Upper lobe of left lung (tissue), 4 donors: ENCODE measurements at regions not wholly inside any gene's neighbourhood (a gene's known extent, or its start where the extent isn't known, plus 50 kb on each side); places are given as distances from the start of the nearest gene placed in this dataset.

ENCODE experiments used
- CTCF ChIP-seq, 6 experiments: fragments of 450-650 bp in 4 of 6; fragments of 200-600 bp in 2 of 6; sonication (generic) in 2 of 6; IDR thresholded peaks; one replicate each; pipeline ENCODE4 v1.5.1; 2016 to 2019; ENCODE audit warnings: antibody characterized with exemption in 6 of 6
- EP300 ChIP-seq, 4 donors: sonication (generic); formaldehyde crosslinking; IDR thresholded peaks; one replicate each; pipeline ENCODE4 v1.5.1; 2017; ENCODE audit warnings: antibody characterized with exemption in 4 of 4, control low read depth in 2 of 4
- POLR2A ChIP-seq, 4 donors: fragments of 450-650 bp; IDR thresholded peaks; one replicate each; pipeline ENCODE4 v1.5.1; 2016 to 2017; ENCODE audit warnings: antibody characterized with exemption in 4 of 4, mild to moderate bottlenecking in 2 of 4
- POLR2AphosphoS5 ChIP-seq, 2 donors: sonication (generic); formaldehyde crosslinking; IDR thresholded peaks; one replicate each; pipeline ENCODE4 v1.5.1; 2017; ENCODE audit warnings: antibody characterized with exemption in 2 of 2

DNA sequence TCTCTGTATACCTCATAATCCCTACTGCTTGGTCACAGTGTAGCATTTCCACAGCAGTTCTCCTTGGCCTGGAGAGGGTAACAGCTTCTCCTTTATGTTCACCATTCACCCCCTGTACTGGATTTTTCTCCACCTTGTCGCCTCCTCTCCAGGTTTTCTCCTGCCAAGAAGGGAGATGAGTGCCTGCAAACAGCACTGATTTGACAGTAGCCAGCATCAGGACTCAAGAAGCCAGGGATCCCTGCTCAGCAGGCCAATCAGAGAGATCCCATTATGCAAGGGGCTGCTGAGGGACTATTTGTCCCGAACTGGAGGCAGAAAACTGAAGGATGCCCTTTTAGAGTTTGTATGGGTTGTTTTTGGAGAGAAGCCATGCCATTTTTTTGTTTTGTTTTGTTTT lies 68.6 kb upstream of the RIPOR2 start:
- TF ChIP-seq CTCF (IDR thresholded peaks at IDR 0.05) (no peak), POLR2A (IDR thresholded peaks at IDR 0.05) (peak in 2 of 4 donors; percentile 47 to 56), EP300 (IDR thresholded peaks at IDR 0.05) (peak in 2 of 4 donors; percentile 3 to 11), POLR2AphosphoS5 (IDR thresholded peaks at IDR 0.05) (peak in 1 of 2 donors; percentile 20)
